Fibroblast of lung (primary cell): ENCODE measurements at regions not wholly inside any gene's neighbourhood (a gene's known extent, or its start where the extent isn't known, plus 50 kb on each side); places are given as distances from the start of the nearest gene placed in this dataset.

Source experiments
- DNase-seq, 2 donors: peaks; one replicate each; pipeline versions ENCODE4 v3.0.0 to v3.0.0-alpha.2; 2010; ENCODE audit warnings: low read depth in 2 of 2
- H2AFZ ChIP-seq: 2 replicates; pipeline ENCODE4 v1.5.1; 2012; ENCODE audit warnings: low read length, control low read depth, inconsistent platforms
- H3K27ac ChIP-seq: 2 replicates; pipeline ENCODE4 v1.5.1; 2011; ENCODE audit warnings: low read length, control low read depth; ENCODE audit not compliant: insufficient read depth
- H3K27me3 ChIP-seq: 2 replicates; pipeline ENCODE4 v1.5.1; 2011; ENCODE audit warnings: mild to moderate bottlenecking, low read length; ENCODE audit not compliant: control insufficient read depth, insufficient read depth
- H3K36me3 ChIP-seq: 2 replicates; pipeline ENCODE4 v1.5.1; 2011; ENCODE audit warnings: low read length; ENCODE audit not compliant: control insufficient read depth, insufficient read depth
- H3K4me1 ChIP-seq: 2 replicates; pipeline ENCODE4 v1.5.1; 2011; ENCODE audit warnings: low read length; ENCODE audit not compliant: control insufficient read depth, insufficient read depth; ENCODE audit errors: extremely low read depth
- H3K4me2 ChIP-seq: 2 replicates; pipeline ENCODE4 v1.5.1; 2011; ENCODE audit warnings: low read length, control low read depth; ENCODE audit not compliant: insufficient read depth; ENCODE audit errors: extremely low read depth
- H3K4me3 ChIP-seq, 4 experiments: fragments of 200-600 bp in 1 of 4; sonication (generic) in 1 of 4; replicated peaks in 1 of 4; 2 replicates each; pipeline ENCODE4 v1.5.1; 2011 to 2016; ENCODE audit warnings: low read length in 4 of 4, low read depth in 3 of 4, mild to moderate bottlenecking in 3 of 4, control low read depth in 2 of 4, inconsistent platforms in 1 of 4, mixed read lengths in 1 of 4; ENCODE audit not compliant: insufficient read depth in 1 of 4; ENCODE audit errors: control extremely low read depth in 1 of 4
- H3K79me2 ChIP-seq: 2 replicates; pipeline ENCODE4 v1.5.1; 2012; ENCODE audit warnings: mild to moderate bottlenecking, low read length, inconsistent platforms; ENCODE audit not compliant: control insufficient read depth, insufficient read depth
- H3K9ac ChIP-seq: 2 replicates; pipeline ENCODE4 v1.5.1; 2011; ENCODE audit warnings: mild to moderate bottlenecking, low read length, control low read depth; ENCODE audit not compliant: insufficient read depth
- H3K9me3 ChIP-seq: 2 replicates; pipeline ENCODE4 v1.5.1; 2012; ENCODE audit warnings: low read depth, low read length; ENCODE audit not compliant: control insufficient read depth, insufficient read depth
- H4K20me1 ChIP-seq: 2 replicates; pipeline ENCODE4 v1.5.1; 2011; ENCODE audit warnings: low read length; ENCODE audit not compliant: control insufficient read depth, insufficient read depth; ENCODE audit errors: extremely low read depth
- CTCF ChIP-seq, 2 donors: IDR thresholded peaks in 1 of 2; conservative IDR thresholded peaks in 1 of 2; 1 replicate in 1 of 2; 2 replicates in 1 of 2; pipeline ENCODE4 v1.5.1; 2011 to 2012; ENCODE audit warnings: low read length in 2 of 2, control low read depth in 1 of 2, inconsistent platforms in 1 of 2, low read depth in 1 of 2, mild to moderate bottlenecking in 1 of 2
- EZH2 ChIP-seq: IDR thresholded peaks from 2 replicates; pipeline ENCODE4 v1.5.1; 2012; ENCODE audit warnings: low read length, control low read depth, mild to moderate bottlenecking; ENCODE audit errors: missing control alignments

- Histone ChIP-seq H3K4me2 (no peak overlapping the region), H2AFZ (no peak overlapping the region), H3K9me3 (no peaks in the 10 kb centered on the region), H3K4me1 (no peaks in the 10 kb centered on the region), H4K20me1 (no peaks in the 10 kb centered on the region), H3K27me3 (no peaks in the 10 kb centered on the region), H3K27ac (no peak overlapping the region), H3K4me3 (no peak overlapping the region), H3K9ac (no peak overlapping the region), H3K79me2 (no peaks in the 10 kb centered on the region), H3K36me3 (no peaks in the 10 kb centered on the region)
- TF ChIP-seq CTCF (conservative IDR thresholded peaks at IDR 0.05 in 1 of 2, IDR thresholded peaks at IDR 0.05 in 1 of 2; ENCODE audit: low read depth in 1 of 2, low read length in 2 of 2) (no peak), EZH2 (no peak)
- no peak for DNase-seq
These were observed 888.4 kb upstream of the PHF14 start for GRCh38 chr7:10085231-10085630.

GRCh38 chr7:10100572-10100971 is 873.1 kb upstream of the PHF14 start:
- TF ChIP-seq CTCF (conservative IDR thresholded peaks at IDR 0.05 in 1 of 2, IDR thresholded peaks at IDR 0.05 in 1 of 2; ENCODE audit: low read depth in 1 of 2, low read length in 2 of 2) (no peak), EZH2 (no peak)
- Histone ChIP-seq H3K79me2 (no peaks in the 10 kb centered on the region), H3K4me3 (no peak overlapping the region)

GRCh38 chr7:10101351-10101750 is 872.3 kb upstream of the PHF14 start:
- Histone ChIP-seq H3K4me1 (no peaks in the 10 kb centered on the region), H4K20me1 (no peaks in the 10 kb centered on the region), H3K9ac (no peak overlapping the region), H3K27me3 (no peaks in the 10 kb centered on the region), H3K4me2 (no peak overlapping the region), H3K79me2 (no peaks in the 10 kb centered on the region), H2AFZ (no peak overlapping the region), H3K36me3 (no peaks in the 10 kb centered on the region), H3K4me3 (no peak overlapping the region), H3K9me3 (no peaks in the 10 kb centered on the region), H3K27ac (no peak overlapping the region)
- no peak for DNase-seq
- TF ChIP-seq EZH2 (no peak), CTCF (conservative IDR thresholded peaks at IDR 0.05 in 1 of 2, IDR thresholded peaks at IDR 0.05 in 1 of 2; ENCODE audit: low read depth in 1 of 2, low read length in 2 of 2) (no peak)

More at GRCh38 chr7:10100572-10100971, 873.1 kb upstream of the PHF14 start:
- H3K9ac ChIP-seq, result no peak overlapping the region
- no peaks in the 10 kb centered on the region for H4K20me1 ChIP-seq
- no peaks in the 10 kb centered on the region for H3K36me3 ChIP-seq
- H3K27me3 ChIP-seq, result no peaks in the 10 kb centered on the region
- no peaks in the 10 kb centered on the region for H3K4me1 ChIP-seq
- no peak overlapping the region for H3K27ac ChIP-seq
- H3K4me2 ChIP-seq, result no peak overlapping the region
- no peak overlapping the region for H2AFZ ChIP-seq
- no peak for DNase-seq
- H3K9me3 ChIP-seq, result no peaks in the 10 kb centered on the region
